OCI-LY7 (cell line): ENCODE measurements at regions not wholly inside any gene's neighbourhood (a gene's known extent, or its start where the extent isn't known, plus 50 kb on each side); places are given as distances from the start of the nearest gene placed in this dataset.

Experiments used
- BruUV-seq: library from RNA; stranded (reverse); fragments of 400-500 nt; replicated peaks from 2 replicates; lab custom pipeline; 2021; lab: Mats Ljungman, UMichigan
- CTCF ChIA-PET: fragments of 300-600 bp; sonication (Branson Sonifier 250); formaldehyde crosslinking; loops from one replicate; lab custom pipeline; 2022; ENCODE audit warnings: antibody characterized with exemption; ENCODE audit not compliant: unreplicated experiment; lab: Charles Lee
- POLR2A ChIA-PET: fragments of 300-600 bp; sonication (Branson Sonifier 250); formaldehyde crosslinking; loops from one replicate; lab custom pipeline; 2022; ENCODE audit warnings: antibody characterized with exemption; lab: Charles Lee
- DNase-seq: peaks from one replicate; pipeline ENCODE4 v3.0.0-alpha.2; 2015; ENCODE audit warnings: low spot score
- H2AFZ ChIP-seq: fragments of 200-600 bp; sonication (generic), shearing (Covaris generic); 2 replicates; pipeline ENCODE4 v1.6.1; 2014; ENCODE audit warnings: mild to moderate bottlenecking, antibody characterized with exemption, low read length, moderate library complexity
- H3K27ac ChIP-seq: fragments of 200-600 bp; sonication (generic); 2 replicates; pipeline ENCODE4 v1.5.1; 2014; ENCODE audit warnings: mixed run types, low read depth, mild to moderate bottlenecking, moderate library complexity, low read length, inconsistent platforms; ENCODE audit not compliant: poor library complexity, severe bottlenecking
- H3K36me3 ChIP-seq: fragments of 200-600 bp; sonication (generic); 2 replicates; pipeline ENCODE4 v1.6.1; 2014; ENCODE audit warnings: mild to moderate bottlenecking, antibody characterized with exemption, low read length, moderate library complexity, mixed read lengths; ENCODE audit not compliant: insufficient read depth
- H3K4me1 ChIP-seq: fragments of 200-600 bp; sonication (generic); 2 replicates; pipeline ENCODE4 v1.5.1; 2014; ENCODE audit warnings: mild to moderate bottlenecking, low read length; ENCODE audit not compliant: insufficient read depth, poor library complexity, severe bottlenecking
- H3K4me2 ChIP-seq: fragments of 200-600 bp; sonication (generic); 2 replicates; pipeline ENCODE4 v1.6.1; 2014; ENCODE audit warnings: mild to moderate bottlenecking, low read length
- H3K4me3 ChIP-seq: fragments of 200-600 bp; sonication (generic); 2 replicates; pipeline ENCODE4 v1.5.1; 2014; ENCODE audit warnings: mild to moderate bottlenecking, low read depth, low read length; ENCODE audit not compliant: poor library complexity, severe bottlenecking
- H3K79me2 ChIP-seq: fragments of 200-600 bp; sonication (generic); 2 replicates; pipeline ENCODE4 v1.6.1; 2016; ENCODE audit warnings: low read depth, mild to moderate bottlenecking, low read length, moderate library complexity, mixed read lengths; ENCODE audit not compliant: insufficient read depth
- H3K9me2 ChIP-seq: fragments of 200-600 bp; sonication (generic); 2 replicates; pipeline ENCODE4 v1.6.1; 2016; ENCODE audit warnings: mild to moderate bottlenecking, low read length, mixed read lengths; ENCODE audit not compliant: insufficient read depth
- H3K9me3 ChIP-seq: fragments of 200-600 bp; sonication (generic); 2 replicates; pipeline ENCODE4 v1.6.1; 2014; ENCODE audit warnings: mild to moderate bottlenecking, mixed run types, low read length, mixed read lengths
- H4K20me1 ChIP-seq: fragments of 200-600 bp; sonication (generic); 2 replicates; pipeline ENCODE4 v1.6.1; 2014; ENCODE audit warnings: mild to moderate bottlenecking, antibody characterized with exemption, low read length, moderate library complexity, mixed read lengths; ENCODE audit not compliant: insufficient read depth
- EZH2phosphoT487 ChIP-seq: fragments of 200-600 bp; sonication (generic); IDR thresholded peaks from 2 replicates; pipeline ENCODE4 v1.6.1; 2018; ENCODE audit warnings: low read depth, borderline replicate concordance, mild to moderate bottlenecking, mixed run types, antibody characterized with exemption, low read length, moderate library complexity, mixed read lengths
- intact Hi-C: fragments of 100-400 bp; cut with micrococcal nuclease; formaldehyde crosslinking; loops from one replicate; pipeline ENCODE4 v1.10.0; 2022; ENCODE audit not compliant: unreplicated experiment
- TF ChIP-seq, protein P1 (sequence below): fragments of 200-600 bp; sonication (generic); conservative IDR thresholded peaks from 2 replicates; pipeline ENCODE4 v1.5.1; 2014; ENCODE audit warnings: mild to moderate bottlenecking, antibody characterized with exemption, low read length, moderate library complexity, mixed read lengths

DNA sequence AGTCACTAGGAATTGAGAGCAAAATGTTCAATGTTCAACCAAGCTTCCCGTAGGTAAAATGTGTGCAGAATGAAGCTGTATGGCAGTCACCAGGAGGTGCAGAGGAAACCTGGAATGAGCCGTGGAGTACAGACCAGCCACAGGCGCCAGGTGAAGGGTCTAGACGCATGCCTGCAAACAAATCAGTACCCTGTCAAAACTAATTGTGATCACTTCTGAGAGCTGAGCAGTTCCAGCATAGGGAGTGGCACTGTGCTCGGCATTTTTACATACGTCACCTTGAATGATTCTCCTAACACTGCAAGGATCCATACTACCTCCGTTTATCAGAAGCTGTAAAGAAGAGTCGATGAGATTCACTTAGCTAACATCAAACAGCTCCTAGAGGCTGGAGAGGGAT, 346.1 kb upstream of the ID2 start:
- DNase-seq = no peak
- Histone ChIP-seq H3K36me3 (no peaks in the 10 kb centered on the region), H3K4me3 (no peak overlapping the region), H3K27ac (no peak overlapping the region), H4K20me1 (no peaks in the 10 kb centered on the region), H2AFZ (no peak overlapping the region), H3K79me2 (no peaks in the 10 kb centered on the region), H3K9me3 (no peaks in the 10 kb centered on the region), H3K4me1 (peaks cover 20% of the 10 kb centered on the region), H3K9me2 (no peaks in the 10 kb centered on the region), H3K4me2 (no peak overlapping the region)
- no peak for TF ChIP-seq EZH2phosphoT487
- TF ChIP-seq, protein P1, sequence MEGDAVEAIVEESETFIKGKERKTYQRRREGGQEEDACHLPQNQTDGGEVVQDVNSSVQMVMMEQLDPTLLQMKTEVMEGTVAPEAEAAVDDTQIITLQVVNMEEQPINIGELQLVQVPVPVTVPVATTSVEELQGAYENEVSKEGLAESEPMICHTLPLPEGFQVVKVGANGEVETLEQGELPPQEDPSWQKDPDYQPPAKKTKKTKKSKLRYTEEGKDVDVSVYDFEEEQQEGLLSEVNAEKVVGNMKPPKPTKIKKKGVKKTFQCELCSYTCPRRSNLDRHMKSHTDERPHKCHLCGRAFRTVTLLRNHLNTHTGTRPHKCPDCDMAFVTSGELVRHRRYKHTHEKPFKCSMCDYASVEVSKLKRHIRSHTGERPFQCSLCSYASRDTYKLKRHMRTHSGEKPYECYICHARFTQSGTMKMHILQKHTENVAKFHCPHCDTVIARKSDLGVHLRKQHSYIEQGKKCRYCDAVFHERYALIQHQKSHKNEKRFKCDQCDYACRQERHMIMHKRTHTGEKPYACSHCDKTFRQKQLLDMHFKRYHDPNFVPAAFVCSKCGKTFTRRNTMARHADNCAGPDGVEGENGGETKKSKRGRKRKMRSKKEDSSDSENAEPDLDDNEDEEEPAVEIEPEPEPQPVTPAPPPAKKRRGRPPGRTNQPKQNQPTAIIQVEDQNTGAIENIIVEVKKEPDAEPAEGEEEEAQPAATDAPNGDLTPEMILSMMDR = no peak
- no TSS peak for BruUV-seq
- intact Hi-C loops = no loop called here
- POLR2A ChIA-PET = interaction anchor here (0.6 to 0.9 kb wide), 3 partner anchors 10 to 235 kb away, joined by 4 read pairs; no protein-coding TSS in a partner anchor
- CTCF ChIA-PET = no interaction called here

DNA sequence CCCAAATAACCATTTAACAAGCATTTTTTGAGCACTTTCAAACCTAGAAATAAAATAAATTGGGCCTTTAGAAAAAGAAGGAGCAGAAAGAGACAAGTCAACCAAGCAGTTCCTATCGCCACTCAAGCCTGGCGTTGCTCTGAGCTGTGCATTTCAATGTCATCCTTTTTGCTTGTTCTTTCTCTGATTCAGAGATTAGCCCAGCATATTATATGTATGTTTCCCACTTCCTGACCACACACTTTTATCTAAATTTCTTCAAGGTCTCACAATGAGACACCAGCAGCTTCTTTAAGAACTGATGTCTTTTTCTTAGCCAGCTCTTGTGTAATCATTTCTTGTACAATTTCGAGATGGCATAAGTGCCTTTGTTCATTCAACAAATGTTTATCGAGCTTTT, 344.5 kb upstream of the ID2 start:
- intact Hi-C loops = no loop called here
- peak overlapping the region; percentile 21; the same call in 1 of the 2 replicates for H2AFZ ChIP-seq
- H3K4me1 ChIP-seq = peaks cover 7% of the 10 kb centered on the region
- H3K9me3 ChIP-seq = no peaks in the 10 kb centered on the region
- H3K36me3 ChIP-seq = no peaks in the 10 kb centered on the region
- TF ChIP-seq, protein P1 = no peak
- no peak for TF ChIP-seq EZH2phosphoT487
- H3K79me2 ChIP-seq = no peaks in the 10 kb centered on the region
- CTCF ChIA-PET = no interaction called here
- POLR2A ChIA-PET = interaction anchor here (0.6 to 1.6 kb wide), 4 partner anchors 10 to 474 kb away, joined by 3 to 4 read pairs (median 3); no protein-coding TSS in a partner anchor
- no TSS peak for BruUV-seq
- H3K27ac ChIP-seq = no peak overlapping the region
- peak; percentile 13 for DNase-seq
- no peaks in the 10 kb centered on the region for H3K9me2 ChIP-seq
- H3K4me3 ChIP-seq = no peak overlapping the region
- no peaks in the 10 kb centered on the region for H4K20me1 ChIP-seq
- no peak overlapping the region for H3K4me2 ChIP-seq

DNA sequence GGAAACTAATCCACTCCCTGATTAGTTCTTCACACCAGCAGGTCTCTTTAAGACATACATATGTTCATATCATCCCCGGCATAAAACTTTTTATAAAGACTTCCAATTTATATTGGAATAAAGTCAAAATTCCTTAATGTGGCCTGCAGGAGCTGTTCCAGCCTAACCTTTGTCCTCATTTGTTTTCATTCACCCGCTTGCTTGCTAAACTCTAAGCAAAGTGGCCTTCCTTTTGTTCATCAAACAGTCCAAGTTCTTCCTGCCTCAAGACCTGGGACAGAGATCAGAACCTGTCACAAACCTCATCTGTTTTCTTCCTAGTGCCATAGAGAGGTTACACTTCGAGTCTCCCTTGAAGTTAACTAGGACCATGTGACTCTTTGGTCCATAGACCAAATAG, 339.4 kb upstream of the ID2 start:
- Histone ChIP-seq H4K20me1 (no peaks in the 10 kb centered on the region), H3K79me2 (no peaks in the 10 kb centered on the region), H3K36me3 (no peaks in the 10 kb centered on the region), H3K27ac (no peak overlapping the region), H2AFZ (no peak overlapping the region), H3K9me2 (no peaks in the 10 kb centered on the region), H3K4me3 (no peak overlapping the region), H3K4me1 (peaks cover 2% of the 10 kb centered on the region), H3K9me3 (no peaks in the 10 kb centered on the region), H3K4me2 (no peak overlapping the region)
- DNase-seq = no peak
- TF ChIP-seq EZH2phosphoT487 = no peak
- TF ChIP-seq, protein P1 = no peak
- ChIA-PET POLR2A (no interaction called here), CTCF (no interaction called here)
- intact Hi-C loops = no loop called here
- BruUV-seq = no TSS peak
